ENCODE measurements at regions not wholly inside any gene's neighbourhood (a gene's known extent, or its start where the extent isn't known, plus 50 kb on each side); places are given as distances from the start of the nearest gene placed in this dataset.

- DNase-seq (ENCODE audit: low spot score) = peak; percentile 15
Observed at GRCh38 chr20:22652681-22653588, 68.6 kb upstream of the FOXA2 start.

- DNase-seq (ENCODE audit: low spot score) = no peak
Observed at GRCh38 chr20:22653658-22654642, 69.6 kb upstream of the FOXA2 start.

GRCh38 chr20:22663528-22664025, 79.2 kb upstream of the FOXA2 start:
- DNase-seq (ENCODE audit: low spot score) = no peak

GRCh38 chr20:22667198-22667597, 82.8 kb upstream of the FOXA2 start:
- no peak for DNase-seq (ENCODE audit: low spot score)

- no peak for DNase-seq (ENCODE audit: low spot score)
Observed at GRCh38 chr20:22672191-22672590, 87.8 kb upstream of the FOXA2 start.

GRCh38 chr20:22673467-22673866, 89.1 kb upstream of the FOXA2 start:
- no peak for DNase-seq (ENCODE audit: low spot score)

GRCh38 chr20:22675341-22675740, 91.0 kb upstream of the FOXA2 start:
- DNase-seq (ENCODE audit: low spot score) = no peak

- DNase-seq (ENCODE audit: low spot score) = no peak
Observed at GRCh38 chr20:22678678-22679077, 94.3 kb upstream of the FOXA2 start.

GRCh38 chr20:22679197-22679596, 94.8 kb upstream of the FOXA2 start:
- DNase-seq (ENCODE audit: low spot score) = no peak

- DNase-seq (ENCODE audit: low spot score) = no peak
Observed at GRCh38 chr20:22680031-22680740, 95.8 kb upstream of the FOXA2 start.

GRCh38 chr20:22681591-22682248, 97.3 kb upstream of the FOXA2 start:
- DNase-seq (ENCODE audit: low spot score) = no peak

- DNase-seq (ENCODE audit: low spot score) = no peak
Observed at GRCh38 chr20:22682381-22682780, 98.0 kb upstream of the FOXA2 start.

- DNase-seq (ENCODE audit: low spot score) = peak; percentile 87
Observed at GRCh38 chr20:22684072-22684762, 99.8 kb upstream of the FOXA2 start.

GRCh38 chr20:22684763-22685443, 100.5 kb upstream of the FOXA2 start:
- no peak for DNase-seq (ENCODE audit: low spot score)

- peak; percentile 88 for DNase-seq (ENCODE audit: low spot score)
Observed at GRCh38 chr20:22686097-22686496, 101.7 kb upstream of the FOXA2 start.

- DNase-seq (ENCODE audit: low spot score) = no peak
Observed at GRCh38 chr20:22687676-22688349, 103.4 kb upstream of the FOXA2 start.

- no peak for DNase-seq (ENCODE audit: low spot score)
Observed at GRCh38 chr20:22688485-22688884, 104.1 kb upstream of the FOXA2 start.

- no peak for DNase-seq (ENCODE audit: low spot score)
Observed at GRCh38 chr20:22689266-22689665, 104.9 kb upstream of the FOXA2 start.

- no peak for DNase-seq (ENCODE audit: low spot score)
Observed at GRCh38 chr20:22690000-22690399, 105.6 kb upstream of the FOXA2 start.
